IMR-90 (cell line): ENCODE measurements at regions not wholly inside any gene's neighbourhood (a gene's known extent, or its start where the extent isn't known, plus 50 kb on each side); places are given as distances from the start of the nearest gene placed in this dataset.

Experiments used
- ATAC-seq: fragments of 200-7000 bp; cut with Tn5 transposase; 2 replicates; pipeline ENCODE4 v1.9.1; 2020; ENCODE audit warnings: low read depth, mild to moderate bottlenecking, moderate library complexity
- BruUV-seq: library from RNA; stranded (reverse); fragments of 400-500 nt; replicated peaks from 2 replicates; lab custom pipeline; 2021; lab: Mats Ljungman, UMichigan
- CTCF ChIA-PET: fragments of 300-600 bp; formaldehyde crosslinking; extraction: SDS; loops from one replicate; lab custom pipeline; 2021; ENCODE audit warnings: antibody characterized with exemption; lab: Yijun Ruan, JAX
- POLR2A ChIA-PET: fragments of 300-600 bp; sonication (Branson Sonifier 250); formaldehyde crosslinking; loops from one replicate; lab custom pipeline; 2022; ENCODE audit warnings: antibody characterized with exemption; ENCODE audit not compliant: unreplicated experiment; lab: Charles Lee
- DNase-seq: peaks from one replicate; pipeline ENCODE4 v3.0.0; 2013
- H2AFZ ChIP-seq: replicated peaks from 2 replicates; pipeline ENCODE3; 2013; ENCODE audit warnings: low read length, mild to moderate bottlenecking; ENCODE audit not compliant: poor library complexity
- H2AK5ac ChIP-seq: 2 replicates; pipeline ENCODE4 v1.6.1; 2013; ENCODE audit warnings: low read depth, low read length, inconsistent platforms
- H2AK9ac ChIP-seq: replicated peaks from 2 replicates; pipeline ENCODE3; 2013; ENCODE audit warnings: mild to moderate bottlenecking, low read depth, low read length, moderate library complexity; ENCODE audit not compliant: poor library complexity
- H2BK120ac ChIP-seq: 2 replicates; pipeline ENCODE4 v1.6.1; 2013; ENCODE audit warnings: low read depth, low read length, inconsistent platforms
- H2BK15ac ChIP-seq: 3 replicates; pipeline ENCODE4 v1.6.1; 2013; ENCODE audit warnings: low read depth, low read length, inconsistent platforms
- H2BK20ac ChIP-seq: 2 replicates; pipeline ENCODE4 v1.6.1; 2013; ENCODE audit warnings: low read depth, mild to moderate bottlenecking, inconsistent platforms, low read length, moderate library complexity
- H2BK5ac ChIP-seq: 2 replicates; pipeline ENCODE4 v1.6.1; 2013; ENCODE audit warnings: mild to moderate bottlenecking, low read depth, low read length, inconsistent platforms; ENCODE audit not compliant: poor library complexity, severe bottlenecking
- H3K14ac ChIP-seq: replicated peaks from 2 replicates; pipeline ENCODE4 v1.6.1; 2013; ENCODE audit warnings: low read depth, low read length, inconsistent platforms
- H3K18ac ChIP-seq: 2 replicates; pipeline ENCODE4 v1.6.1; 2013; ENCODE audit warnings: low read depth, low read length, control low read depth
- H3K23ac ChIP-seq: 2 replicates; pipeline ENCODE4 v1.6.1; 2013; ENCODE audit warnings: low read depth, low read length, inconsistent platforms
- H3K27ac ChIP-seq: 2 replicates; pipeline ENCODE4 v1.5.1; 2013; ENCODE audit warnings: mild to moderate bottlenecking, control low read depth, low read length; ENCODE audit not compliant: insufficient read depth
- H3K27me3 ChIP-seq: 2 replicates; pipeline ENCODE4 v1.6.1; 2013; ENCODE audit warnings: low read length; ENCODE audit not compliant: control insufficient read depth, insufficient read depth
- H3K36me3 ChIP-seq: 2 replicates; pipeline ENCODE4 v1.6.1; 2013; ENCODE audit warnings: low read length, mixed read lengths; ENCODE audit not compliant: control insufficient read depth, insufficient read depth
- H3K4ac ChIP-seq: 2 replicates; pipeline ENCODE4 v1.6.1; 2013; ENCODE audit warnings: low read depth, low read length, inconsistent platforms
- H3K4me1 ChIP-seq: 2 replicates; pipeline ENCODE4 v1.6.1; 2013; ENCODE audit warnings: low read length, mixed read lengths; ENCODE audit not compliant: control insufficient read depth, insufficient read depth
- H3K4me2 ChIP-seq: 2 replicates; pipeline ENCODE4 v1.6.1; 2013; ENCODE audit warnings: low read depth, mild to moderate bottlenecking, control low read depth, low read length, moderate library complexity
- H3K4me3 ChIP-seq: 2 replicates; pipeline ENCODE4 v1.5.1; 2013; ENCODE audit warnings: low read depth, mild to moderate bottlenecking, control low read depth, low read length, moderate library complexity; ENCODE audit not compliant: insufficient read depth
- H3K56ac ChIP-seq: 2 replicates; pipeline ENCODE4 v1.6.1; 2013; ENCODE audit warnings: low read length, inconsistent platforms; ENCODE audit not compliant: insufficient read depth; ENCODE audit errors: extremely low read depth
- H3K79me1 ChIP-seq, 2 experiments: 2 replicates each; pipeline ENCODE4 v1.6.1; 2013; ENCODE audit warnings: low read length in 2 of 2, inconsistent platforms in 1 of 2, low read depth in 1 of 2
- H3K9ac ChIP-seq: 2 replicates; pipeline ENCODE4 v1.6.1; 2013; ENCODE audit warnings: low read depth, low read length, control low read depth
- H3K9me1 ChIP-seq: 2 replicates; pipeline ENCODE4 v1.6.1; 2013; ENCODE audit warnings: low read length, inconsistent platforms; ENCODE audit not compliant: insufficient read depth
- H3K9me3 ChIP-seq: 2 replicates; pipeline ENCODE4 v1.6.1; 2013; ENCODE audit warnings: low read length; ENCODE audit not compliant: control insufficient read depth, insufficient read depth
- H4K20me1 ChIP-seq: 2 replicates; pipeline ENCODE4 v1.6.1; 2013; ENCODE audit warnings: low read length, inconsistent platforms; ENCODE audit not compliant: insufficient read depth
- H4K5ac ChIP-seq: 2 replicates; pipeline ENCODE4 v1.6.1; 2013; ENCODE audit warnings: mild to moderate bottlenecking, low read depth, low read length, control low read depth
- H4K8ac ChIP-seq, 2 experiments: 2 replicates each; pipeline ENCODE4 v1.6.1; 2013; ENCODE audit warnings: low read depth in 2 of 2, low read length in 2 of 2, control low read depth in 1 of 2, inconsistent platforms in 1 of 2
- H4K91ac ChIP-seq: 2 replicates; pipeline ENCODE4 v1.6.1; 2013; ENCODE audit warnings: low read depth, low read length, inconsistent platforms; ENCODE audit not compliant: insufficient read depth
- BHLHE40 ChIP-seq: fragments of 150-350 bp; IDR thresholded peaks from 2 replicates; pipeline ENCODE4 v1.6.1; 2016; ENCODE audit warnings: mild to moderate bottlenecking, low read depth, low read length
- CHD1 ChIP-seq: IDR thresholded peaks from 2 replicates; pipeline ENCODE4 v1.6.1; 2012; ENCODE audit warnings: low read depth, low read length, improper control_type of control experiment
- FOS ChIP-seq: fragments of 150-350 bp; IDR thresholded peaks from 2 replicates; pipeline ENCODE4 v1.6.1; 2016; ENCODE audit warnings: low read depth, low read length
- RCOR1 ChIP-seq: IDR thresholded peaks from 2 replicates; pipeline ENCODE4 v1.6.1; 2012; ENCODE audit warnings: mild to moderate bottlenecking, low read length, improper control_type of control experiment; ENCODE audit not compliant: insufficient replicate concordance
- WGBS, 2 experiments: methylation state at CpG; one replicate each; pipeline versions ENCODE4 v1.1.5 to v1.1.7; 2013; ENCODE audit warnings: missing lambda C conversion rate in 2 of 2; ENCODE audit not compliant: insufficient read length in 1 of 2; ENCODE audit errors: extremely low coverage in 2 of 2; 5-methylcytosine and 5-hydroxymethylcytosine counted together
- dilution Hi-C: fragments of 300-500 bp; cut with HindIII; formaldehyde crosslinking; loops from one replicate; pipeline ENCODE4 v1.14.3; 2018; ENCODE audit warnings: low sequenced_read_pairs; ENCODE audit not compliant: unreplicated experiment
- in situ Hi-C: fragments of 300-500 bp; cut with MboI; formaldehyde crosslinking; loops from 3 replicates; pipeline ENCODE4 v1.14.3; 2019; ENCODE audit warnings: low sequenced_read_pairs, inconsistent platforms, mixed read lengths
- intact Hi-C: fragments of 100-400 bp; cut with micrococcal nuclease; formaldehyde crosslinking; loops from 2 replicates; pipeline ENCODE4 v1.10.0; 2022

- BruUV-seq, result no TSS peak
- WGBS, 2 experiments, result no CpG with 5 or more reads among the region's 3 CpGs
- H3K36me3 ChIP-seq, result no peaks in the 10 kb centered on the region
- no peaks in the 10 kb centered on the region for H3K4me1 ChIP-seq
- H4K91ac ChIP-seq, result no peak overlapping the region
- H3K9me3 ChIP-seq, result no peaks in the 10 kb centered on the region
- ChIA-PET POLR2A (no interaction called here), CTCF (no interaction called here)
- intact Hi-C loops (no loop called here), dilution Hi-C loops (no loop called here), in situ Hi-C loops (no loop called here)
- no peak overlapping the region for H2BK15ac ChIP-seq
- H3K9me1 ChIP-seq, result no peaks in the 10 kb centered on the region
- no peak overlapping the region for H3K4me3 ChIP-seq
- H3K56ac ChIP-seq, result no peak overlapping the region
- TF ChIP-seq FOS (no peak), CHD1 (no peak), RCOR1 (no peak), BHLHE40 (no peak)
- H2AFZ ChIP-seq, result no peak overlapping the region
- H3K4me2 ChIP-seq, result no peak overlapping the region
- no peak overlapping the region for H2BK120ac ChIP-seq
- H2BK20ac ChIP-seq, result no peak overlapping the region
- H3K4ac ChIP-seq, result no peak overlapping the region
- no peaks in the 10 kb centered on the region for H4K20me1 ChIP-seq
- H4K5ac ChIP-seq, result no peak overlapping the region
- no peak overlapping the region for H4K8ac ChIP-seq
- H3K79me1 ChIP-seq, result no peaks in the 10 kb centered on the region
- H3K27ac ChIP-seq, result no peak overlapping the region
- ATAC-seq, result no peak
- H3K14ac ChIP-seq, result no peak overlapping the region
- H3K18ac ChIP-seq, result no peak overlapping the region
- no peak overlapping the region for H3K23ac ChIP-seq
- H3K27me3 ChIP-seq, result no peaks in the 10 kb centered on the region
- H3K9ac ChIP-seq, result no peak overlapping the region
- H2AK9ac ChIP-seq, result no peak overlapping the region
- no peak for DNase-seq
- H2AK5ac ChIP-seq, result no peak overlapping the region
- H2BK5ac ChIP-seq, result no peak overlapping the region
Measured at GRCh38 chr2:192369969-192370368, 175.2 kb upstream of the TMEFF2 start.
